H1 (cell line): ENCODE measurements at regions not wholly inside any gene's neighbourhood (a gene's known extent, or its start where the extent isn't known, plus 50 kb on each side); places are given as distances from the start of the nearest gene placed in this dataset.

Experiments
- CHD7 ChIP-seq: fragments of 300-600 bp; sonication (generic); IDR thresholded peaks from 2 replicates; pipeline ENCODE4 v1.7.1; 2012; ENCODE audit warnings: low read length, moderate library complexity, mild to moderate bottlenecking, inconsistent platforms; ENCODE audit not compliant: insufficient replicate concordance
- HDAC2 ChIP-seq, 2 experiments: fragments of 300-600 bp in 1 of 2; sonication (generic) in 1 of 2; IDR thresholded peaks; 2 replicates each; pipeline ENCODE4 v1.6.1; 2011 to 2012; ENCODE audit warnings: low read depth in 2 of 2, low read length in 2 of 2, mild to moderate bottlenecking in 2 of 2, moderate library complexity in 2 of 2, borderline replicate concordance in 1 of 2, inconsistent platforms in 1 of 2
- MAFK ChIP-seq: IDR thresholded peaks from 2 replicates; pipeline ENCODE4 v1.6.1; 2012; ENCODE audit warnings: low read depth, mild to moderate bottlenecking, improper control_type of control experiment, low read length
- MAX ChIP-seq: IDR thresholded peaks from 2 replicates; pipeline ENCODE4 v1.6.1; 2012; ENCODE audit warnings: inconsistent platforms

- TF ChIP-seq CHD7 (no peak), MAFK (no peak), MAX (no peak), HDAC2 (IDR thresholded peaks at IDR 0.05; ENCODE audit: borderline replicate concordance in 1 of 2, low read depth in 2 of 2, low read length in 2 of 2) (no peak)
Measured at GRCh38 chr18:75735291-75735690, 307.8 kb upstream of the SMIM21 start (continued).
